Femur (tissue), 1 donor: ENCODE measurements at regions not wholly inside any gene's neighbourhood (a gene's known extent, or its start where the extent isn't known, plus 50 kb on each side); places are given as distances from the start of the nearest gene placed in this dataset.
"Not testable (repeated sequence)": the region's sequence is repeated elsewhere in the genome, so short reads cannot be mapped to it uniquely, and the experiment has no call there.

Source experiments
- DNase-seq: peaks from one replicate; pipeline ENCODE4 v3.0.0-alpha.2; 2017

DNA sequence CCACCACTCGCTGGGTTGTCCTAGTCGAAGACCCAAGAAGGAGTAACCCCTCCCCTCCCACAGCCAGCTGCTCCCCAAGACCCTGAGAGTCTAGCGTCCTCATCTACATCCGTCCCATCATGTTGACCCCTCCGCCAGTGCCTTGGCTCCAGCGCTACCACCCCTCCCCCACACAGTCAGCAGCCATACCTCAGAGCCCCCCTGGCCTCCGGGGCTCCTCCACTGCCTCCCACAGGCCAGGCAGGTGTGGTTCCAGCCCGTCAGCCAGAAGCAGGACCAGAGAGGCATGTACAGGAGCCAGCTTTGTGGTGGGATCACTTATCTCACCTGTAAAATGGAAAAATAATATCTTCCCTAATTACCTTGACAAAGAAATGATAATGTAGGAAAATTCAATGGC lies 51.5 kb upstream of the PHF21B start:
- DNase-seq: no peak

DNA sequence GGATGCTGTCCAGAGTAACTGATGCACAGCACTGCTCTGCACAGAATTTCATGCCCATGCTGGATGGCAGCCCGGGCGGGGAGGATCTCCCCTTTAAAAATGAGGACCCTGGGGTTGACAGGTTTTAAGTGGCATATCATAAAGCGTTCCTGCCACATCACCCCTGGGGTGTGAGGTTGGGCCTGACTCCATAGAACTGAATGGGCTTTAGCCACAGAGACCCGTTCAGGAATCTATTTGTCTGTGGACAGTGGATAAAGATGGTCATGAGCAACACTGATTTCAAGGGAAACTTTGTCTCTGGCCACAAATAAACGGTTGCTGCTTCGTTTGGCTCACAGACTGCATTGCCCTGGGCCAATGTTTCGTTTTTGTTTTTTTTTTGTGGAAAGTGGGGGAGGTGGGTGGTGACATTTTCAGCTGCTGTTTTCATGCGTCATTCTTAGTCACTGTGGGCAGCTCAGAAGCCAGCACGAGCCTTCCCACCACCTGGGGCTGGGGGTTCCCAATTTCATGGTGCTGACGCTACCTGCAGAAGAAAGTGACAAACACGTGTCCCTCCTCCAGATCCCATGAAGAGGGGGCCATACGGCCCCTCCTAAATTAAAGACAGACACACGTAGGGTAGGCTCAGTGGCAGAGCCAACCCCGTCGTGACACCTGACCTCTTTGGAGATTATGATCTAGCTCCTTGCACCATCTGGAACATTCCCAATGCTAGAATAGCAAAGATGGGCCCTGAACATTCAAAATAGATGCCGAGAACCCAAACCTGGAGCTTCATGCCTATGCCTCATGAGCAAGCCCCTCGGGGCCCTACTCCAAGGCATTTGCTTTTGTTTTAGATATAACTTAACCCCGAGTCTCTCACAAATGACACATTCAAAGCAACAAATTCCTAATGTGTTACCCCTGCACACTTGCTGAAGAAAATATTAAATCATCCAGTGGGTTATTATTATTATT lies 54.8 kb upstream of the PHF21B start:
- peak; percentile 30 for DNase-seq

DNA sequence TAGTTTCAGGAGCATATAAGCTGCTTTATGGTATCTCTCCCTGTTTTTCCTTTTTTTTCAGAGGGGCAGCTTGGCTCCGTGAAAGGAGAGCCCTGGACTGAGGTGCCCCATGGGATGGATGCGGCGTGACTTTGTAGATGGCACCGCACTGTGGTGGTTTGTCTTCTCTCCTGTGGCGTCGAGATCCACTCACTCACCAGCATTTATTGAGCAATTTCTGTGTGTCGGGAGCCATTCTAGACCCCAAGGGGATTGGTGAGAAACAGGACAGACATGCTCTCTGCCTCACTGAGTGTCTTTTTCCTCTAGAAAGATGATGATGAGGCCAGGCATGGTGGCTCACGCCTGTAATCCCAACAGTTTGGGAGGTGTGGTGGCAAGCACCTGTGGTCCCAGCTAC lies 55.9 kb upstream of the PHF21B start:
- DNase-seq: no peak

DNA sequence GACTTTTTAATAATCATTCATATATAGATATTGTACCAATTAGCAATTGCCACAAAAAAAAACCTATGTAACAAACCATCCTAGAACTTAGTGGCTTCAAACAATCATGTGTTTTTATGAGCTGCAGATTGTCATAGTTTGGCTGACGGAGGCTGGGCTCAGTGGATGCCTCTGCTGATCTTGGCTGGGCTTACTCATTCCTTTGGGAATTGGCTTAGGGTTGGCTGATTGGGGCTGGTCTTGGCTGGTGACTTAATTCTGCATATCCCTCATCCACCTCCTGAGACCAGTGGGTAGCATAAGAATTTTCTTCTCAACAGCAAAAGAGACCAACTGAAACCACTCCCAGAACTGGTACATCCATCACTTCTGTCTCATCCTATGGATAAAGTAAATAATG lies 57.9 kb upstream of the PHF21B start:
- DNase-seq: no peak

DNA sequence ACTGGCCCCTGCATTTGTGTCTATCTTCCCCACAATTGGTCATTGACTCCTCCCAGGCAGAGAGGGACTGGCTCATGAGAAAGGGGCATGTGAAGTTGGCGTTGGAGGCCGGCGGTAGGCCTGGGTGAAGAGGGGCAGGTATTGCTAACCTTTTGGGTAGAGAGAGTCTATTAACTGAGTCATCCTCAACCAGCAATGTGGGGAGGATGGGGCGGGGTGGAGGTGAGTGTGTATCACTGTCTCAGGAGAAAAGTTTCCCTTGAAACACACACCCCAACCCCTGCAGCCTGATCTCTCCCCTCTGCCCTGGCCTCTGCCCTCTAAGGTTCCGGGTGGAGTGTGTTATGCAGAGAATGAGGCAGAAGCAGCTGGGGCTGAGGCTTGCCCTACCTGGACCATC lies 60.1 kb upstream of the PHF21B start:
- no peak for DNase-seq

DNA sequence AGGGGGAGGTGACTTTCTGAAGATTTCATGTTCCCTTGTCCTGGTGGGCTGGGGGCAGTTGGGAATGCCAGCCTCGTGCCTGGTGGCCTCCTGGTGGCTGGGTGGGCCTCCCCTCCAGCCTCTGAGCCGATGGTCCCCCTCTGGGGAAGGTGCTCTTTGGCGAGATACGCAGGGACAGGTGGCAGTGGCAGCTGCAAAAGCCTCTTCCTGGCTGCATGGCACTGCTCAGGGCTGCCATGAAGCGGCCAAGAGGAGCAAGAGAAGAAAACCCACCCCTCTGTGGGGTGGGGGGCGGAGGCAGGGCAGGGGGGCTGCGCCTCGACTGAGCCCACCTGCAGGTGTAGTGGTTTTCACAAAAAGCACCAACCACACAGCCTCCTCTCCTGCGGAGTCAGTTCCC lies 61.8 kb upstream of the PHF21B start:
- no peak for DNase-seq

DNA sequence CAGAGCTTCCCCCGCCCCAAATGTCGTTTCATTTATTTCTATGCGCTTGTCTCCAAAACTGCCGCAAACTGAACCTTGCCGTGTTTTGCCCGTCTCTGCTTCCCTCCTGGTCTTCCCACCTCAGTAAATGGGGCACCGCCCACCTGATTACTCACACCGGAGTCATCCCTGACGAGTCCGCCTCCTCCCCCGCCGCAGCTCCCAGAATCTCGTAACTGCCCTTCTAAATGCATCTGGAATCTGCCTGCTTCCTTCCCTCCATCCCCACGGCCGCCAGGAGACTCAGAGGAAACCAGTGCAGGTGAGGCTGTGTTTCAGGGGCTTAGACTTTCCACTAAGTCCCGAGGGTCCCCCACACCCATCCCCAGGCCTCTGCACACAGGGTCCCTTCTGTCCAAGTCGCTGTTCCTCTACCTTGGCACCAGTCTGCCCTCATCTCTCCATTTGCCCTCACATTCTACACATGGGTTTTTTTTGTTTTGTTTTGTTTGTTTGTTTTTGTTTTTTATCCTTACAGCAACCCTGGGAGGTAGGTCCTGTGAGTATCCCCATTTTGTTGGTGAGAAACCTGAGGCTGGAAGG lies 62.6 kb upstream of the PHF21B start:
- DNase-seq: no peak

DNA sequence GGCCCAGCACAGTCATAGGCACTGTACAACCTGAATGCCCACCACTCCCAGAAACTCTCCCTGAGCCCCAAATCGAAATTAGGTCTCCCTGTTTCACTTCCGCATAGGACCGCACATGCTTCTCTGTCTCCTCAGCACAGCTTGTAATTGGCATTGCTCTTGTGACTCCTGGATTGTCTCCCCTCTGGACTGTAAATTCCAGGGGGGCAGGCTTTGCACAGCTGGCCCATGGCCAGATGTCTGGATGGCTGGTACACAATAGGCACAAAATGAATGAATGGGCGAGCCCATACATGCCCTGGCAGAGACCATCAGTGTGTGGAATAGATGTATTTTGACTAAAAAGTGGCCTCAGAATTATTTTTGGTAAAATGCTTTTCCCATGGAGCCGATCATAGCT lies 63.3 kb upstream of the PHF21B start:
- DNase-seq: no peak

DNA sequence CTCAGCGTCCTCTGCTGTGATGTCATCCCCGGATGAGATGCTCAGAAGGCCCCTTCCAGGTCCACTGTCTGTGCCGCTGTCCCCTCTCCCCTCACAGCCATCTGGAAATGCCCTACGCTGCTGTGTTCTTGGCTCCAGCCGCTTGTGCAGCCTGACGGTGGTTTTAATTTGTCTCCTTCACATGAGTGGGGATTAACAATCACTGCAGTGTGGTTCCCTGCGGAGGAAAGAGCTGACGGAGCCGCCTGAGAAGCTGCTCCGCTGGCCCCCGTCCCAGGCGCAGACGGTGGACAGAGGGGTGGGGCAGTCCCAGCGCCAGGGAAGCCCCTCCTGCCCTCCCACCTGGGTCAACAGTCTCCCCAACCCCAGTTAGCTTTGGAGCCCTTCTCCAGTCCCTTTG lies 67.5 kb upstream of the PHF21B start:
- DNase-seq: no peak

DNA sequence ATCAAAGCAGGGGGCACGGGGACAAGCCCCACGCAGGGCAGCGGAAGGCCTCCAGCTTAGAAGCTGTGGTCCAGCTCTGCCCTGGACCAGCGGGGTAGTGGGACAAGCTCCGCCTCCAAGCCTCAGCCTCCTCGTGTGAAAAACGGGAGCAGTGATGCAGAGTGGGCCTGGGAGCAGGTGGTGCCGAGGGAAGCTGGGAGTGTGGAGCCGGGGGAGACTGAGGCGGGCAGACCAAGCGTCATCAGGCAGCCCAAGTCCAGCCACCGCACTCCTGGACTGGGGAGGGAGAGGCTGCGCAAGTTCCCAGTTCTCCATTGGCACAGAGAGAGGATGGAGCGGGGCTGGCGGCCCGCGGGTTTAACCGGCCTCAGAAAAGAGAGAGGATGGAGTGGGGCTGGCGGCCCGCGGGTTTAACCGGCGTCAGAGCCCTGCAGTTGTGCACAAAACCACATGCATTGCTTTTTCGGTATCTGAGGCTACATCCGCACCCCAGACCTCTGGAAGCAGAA lies 68.1 kb upstream of the PHF21B start:
- DNase-seq: no peak

DNA sequence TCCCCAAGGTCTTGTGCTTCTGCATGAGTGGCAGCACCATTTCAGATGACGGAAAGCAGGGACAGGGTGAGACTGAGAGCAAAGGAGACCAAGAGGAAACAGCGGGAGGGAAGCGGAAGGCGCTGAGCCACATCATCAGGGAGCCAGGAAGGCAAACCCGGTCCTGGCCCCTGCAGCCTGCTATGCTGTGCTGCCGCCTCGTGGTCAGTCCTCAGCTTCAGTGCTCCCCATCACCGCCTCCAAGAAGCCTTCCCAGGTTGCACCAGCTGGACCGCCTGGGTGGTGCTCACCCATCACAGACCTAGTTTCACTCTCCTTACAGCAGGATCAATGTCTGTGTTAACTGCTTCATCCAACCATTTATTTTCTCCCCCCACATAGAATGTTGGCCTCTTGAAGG lies 73.0 kb upstream of the PHF21B start:
- no peak for DNase-seq

DNA sequence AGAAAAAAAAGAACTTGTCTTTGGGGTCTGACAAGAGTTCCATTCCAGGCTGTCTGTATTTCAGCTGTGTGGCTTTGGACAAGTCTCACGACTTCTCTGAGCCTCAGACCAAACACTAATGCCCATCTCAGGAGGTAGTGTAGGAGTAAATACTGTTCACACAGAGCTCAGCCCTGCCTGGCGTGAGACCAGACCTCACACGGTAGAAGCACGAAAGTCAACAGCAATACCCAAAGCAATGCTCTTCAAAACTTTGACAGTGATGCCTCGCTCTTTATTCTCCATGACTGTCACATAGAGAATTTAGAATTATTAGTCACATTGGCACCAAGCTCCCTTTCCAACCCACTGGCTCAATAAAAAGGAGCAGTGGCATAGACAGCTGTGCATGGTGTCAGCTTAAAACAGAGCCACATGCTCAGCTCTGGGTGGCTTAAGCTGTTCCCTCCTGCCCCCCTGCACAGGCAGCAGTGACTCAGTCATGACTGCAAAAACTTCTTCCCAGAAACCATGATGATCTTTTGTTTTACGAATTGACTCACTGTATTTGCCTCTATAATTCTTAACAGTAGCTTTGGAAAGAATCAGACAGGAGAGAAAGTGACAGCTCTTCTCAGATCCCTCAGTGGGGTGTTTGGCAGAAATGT lies 74.0 kb upstream of the PHF21B start:
- DNase-seq: no peak

DNA sequence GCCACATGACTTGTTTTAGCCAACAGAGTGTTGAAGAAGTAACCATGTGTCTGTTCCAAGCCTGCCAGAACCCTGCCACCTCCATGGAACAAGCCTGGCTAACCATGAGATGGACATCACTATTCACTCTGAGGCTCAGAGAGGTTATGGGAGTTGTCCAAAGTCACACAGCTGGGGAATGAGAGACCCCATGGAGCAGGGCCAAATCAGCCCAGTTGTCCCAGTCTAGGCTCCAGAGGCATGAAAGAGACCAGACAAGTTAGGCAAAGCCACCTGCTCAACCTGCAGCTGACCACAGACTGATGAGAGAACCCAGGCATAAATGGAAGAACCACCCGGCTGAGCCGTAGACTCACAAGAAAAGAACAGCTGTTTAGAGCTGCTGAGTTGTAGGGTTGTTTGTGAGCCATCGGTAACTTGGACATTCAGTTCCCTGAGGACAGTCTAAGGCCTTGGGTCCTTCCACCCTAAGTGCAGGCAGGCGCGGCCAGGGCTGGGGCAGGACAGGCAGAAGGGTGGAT lies 74.7 kb upstream of the PHF21B start:
- DNase-seq: no peak

DNA sequence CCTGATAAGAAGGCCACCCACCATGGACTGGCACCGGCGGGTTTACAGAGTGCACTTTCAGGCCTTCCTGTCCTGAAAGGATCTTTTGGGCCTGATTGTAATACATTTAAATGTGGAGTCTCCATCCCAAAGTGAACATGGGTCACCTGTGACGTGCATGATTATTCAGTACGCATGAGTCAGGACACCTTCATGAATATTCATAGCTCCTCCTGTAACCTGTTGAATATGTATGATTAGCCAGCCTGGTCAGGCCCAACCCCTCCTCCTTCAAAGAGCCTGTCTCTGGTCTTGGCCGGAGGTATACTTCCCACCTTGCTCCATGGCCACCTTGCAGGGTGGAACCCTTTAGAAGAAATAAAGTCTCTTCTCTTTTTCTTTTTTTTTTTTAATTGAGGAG lies 75.9 kb upstream of the NUP50 start:
- DNase-seq: no peak

DNA sequence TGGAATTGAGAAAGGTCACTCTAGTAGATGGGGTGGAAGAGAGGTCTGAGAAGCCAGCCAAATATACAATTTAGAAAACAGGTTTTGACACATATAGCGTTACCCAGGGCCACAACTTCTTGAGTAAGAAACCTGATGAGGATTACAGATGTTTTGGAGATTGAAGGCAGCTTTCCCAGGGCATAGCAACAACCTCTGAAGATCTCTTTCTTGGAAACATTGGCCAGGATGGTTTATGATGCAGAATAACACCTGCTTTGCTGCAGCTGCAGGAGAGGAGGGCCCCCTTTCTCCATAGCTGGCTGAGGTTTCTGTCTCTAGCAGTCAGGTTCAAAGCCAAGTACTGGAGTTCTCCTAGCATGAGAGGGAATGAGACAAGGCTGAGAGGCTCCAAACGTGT lies 75.1 kb upstream of the NUP50 start:
- no peak for DNase-seq

DNA sequence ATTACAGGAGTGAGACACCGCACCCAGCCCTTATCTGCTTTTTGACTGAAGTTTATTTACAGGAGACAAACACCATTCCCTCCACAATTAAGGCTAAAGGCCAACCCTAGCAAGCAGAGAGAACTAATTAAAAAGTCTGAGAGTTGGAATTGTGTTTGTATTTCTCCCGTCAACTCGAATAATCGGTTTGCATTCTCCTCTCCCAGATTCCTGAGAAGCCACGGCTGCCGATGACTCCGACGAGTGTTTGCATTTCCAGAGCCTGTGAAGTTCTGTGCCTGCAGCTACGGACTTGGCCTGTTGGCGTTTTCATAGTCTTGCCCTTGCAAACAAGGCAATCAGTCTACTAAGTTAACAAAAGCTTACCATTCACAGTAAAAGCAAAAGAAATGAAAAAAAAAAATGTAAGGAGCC lies 73.2 kb upstream of the NUP50 start:
- DNase-seq: no peak

DNA sequence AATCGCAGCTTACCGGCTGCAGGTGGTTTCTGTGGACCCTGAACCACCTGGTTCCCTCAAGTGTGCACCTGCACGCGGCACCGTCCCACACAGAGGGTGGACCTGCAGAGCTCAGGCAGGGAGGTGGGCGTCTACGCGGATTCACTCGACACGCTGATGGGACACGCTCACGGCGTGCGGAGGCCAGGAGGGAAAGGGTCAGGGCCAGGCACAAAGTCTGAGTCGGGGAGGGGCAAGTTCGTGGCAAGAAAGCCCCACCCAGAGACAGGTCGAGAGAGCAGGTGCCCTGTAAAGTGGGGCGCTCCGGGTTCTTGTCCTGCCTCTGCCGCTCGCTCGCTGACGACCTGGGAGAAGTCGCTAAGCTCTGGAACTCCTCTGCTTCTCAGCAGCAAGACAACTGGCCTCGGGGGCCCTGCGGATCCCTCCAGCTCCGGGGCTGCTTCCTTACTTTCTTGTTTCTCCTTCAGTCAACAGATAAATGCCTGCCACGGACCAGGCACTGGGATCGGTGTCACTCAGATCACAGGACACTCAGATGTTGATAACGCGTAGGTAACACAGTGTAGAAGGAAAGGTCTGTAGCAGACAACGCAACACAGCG lies 72.4 kb upstream of the NUP50 start:
- DNase-seq: no peak

DNA sequence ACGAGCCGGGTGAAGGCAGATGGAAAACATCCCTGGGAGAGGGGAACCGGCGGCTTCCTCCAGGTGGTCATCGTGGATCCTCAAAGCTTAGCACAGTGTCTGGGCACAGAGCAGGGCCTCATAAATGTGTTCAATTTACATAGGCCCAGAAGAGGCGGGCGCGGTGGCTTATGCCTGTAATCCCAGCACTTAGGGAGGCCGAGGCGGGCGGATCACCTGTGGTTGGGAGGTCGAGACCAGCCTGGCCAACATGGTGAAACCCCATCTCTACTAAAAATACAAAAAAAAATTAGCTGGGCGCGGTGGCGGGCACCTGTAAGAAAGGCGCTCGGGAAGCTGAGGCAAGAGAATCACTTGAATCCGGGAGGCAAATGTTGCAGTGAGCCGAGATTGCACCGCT lies 71.8 kb upstream of the NUP50 start:
- not testable (repeated sequence) for DNase-seq

DNA sequence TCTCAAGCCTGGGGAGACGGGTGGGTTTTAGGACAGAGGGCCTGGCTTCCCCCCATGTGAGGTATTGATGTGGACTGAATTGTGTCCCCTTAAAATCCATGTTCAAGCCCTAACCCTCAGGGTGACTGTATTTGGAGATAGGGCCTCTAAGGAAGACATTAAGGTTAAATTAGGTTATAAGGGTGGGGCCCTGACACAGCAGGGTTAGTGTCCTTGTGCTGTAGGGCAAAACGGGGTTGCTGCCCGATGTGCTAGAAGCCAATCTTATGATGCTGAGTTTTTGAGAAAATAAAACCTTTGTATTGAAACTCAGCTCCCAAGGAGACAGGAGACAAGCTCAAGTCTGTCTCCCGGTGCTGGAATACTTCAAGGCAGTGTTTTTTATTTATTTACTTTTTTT lies 71.1 kb upstream of the NUP50 start:
- no peak for DNase-seq

DNA sequence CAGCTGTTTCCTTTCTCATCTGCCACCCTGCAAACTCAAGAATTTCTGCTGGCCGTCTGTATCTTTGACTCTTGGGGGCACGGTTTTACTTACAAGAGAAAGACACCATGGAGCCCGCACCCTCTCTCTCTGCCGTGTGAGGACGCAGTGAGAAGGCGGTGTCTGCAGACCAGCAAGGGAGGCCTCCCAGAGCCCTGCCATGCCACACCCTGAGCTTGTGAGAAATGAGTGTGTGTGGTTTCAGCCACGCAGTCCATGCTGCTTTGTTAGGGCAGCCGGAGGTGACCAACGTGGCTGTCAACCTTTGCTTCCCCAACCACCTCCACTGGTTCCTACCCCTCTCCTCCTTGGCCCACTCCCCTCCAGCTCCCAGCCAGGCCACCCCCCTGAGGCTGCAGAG lies 70.1 kb upstream of the NUP50 start:
- no peak for DNase-seq

DNA sequence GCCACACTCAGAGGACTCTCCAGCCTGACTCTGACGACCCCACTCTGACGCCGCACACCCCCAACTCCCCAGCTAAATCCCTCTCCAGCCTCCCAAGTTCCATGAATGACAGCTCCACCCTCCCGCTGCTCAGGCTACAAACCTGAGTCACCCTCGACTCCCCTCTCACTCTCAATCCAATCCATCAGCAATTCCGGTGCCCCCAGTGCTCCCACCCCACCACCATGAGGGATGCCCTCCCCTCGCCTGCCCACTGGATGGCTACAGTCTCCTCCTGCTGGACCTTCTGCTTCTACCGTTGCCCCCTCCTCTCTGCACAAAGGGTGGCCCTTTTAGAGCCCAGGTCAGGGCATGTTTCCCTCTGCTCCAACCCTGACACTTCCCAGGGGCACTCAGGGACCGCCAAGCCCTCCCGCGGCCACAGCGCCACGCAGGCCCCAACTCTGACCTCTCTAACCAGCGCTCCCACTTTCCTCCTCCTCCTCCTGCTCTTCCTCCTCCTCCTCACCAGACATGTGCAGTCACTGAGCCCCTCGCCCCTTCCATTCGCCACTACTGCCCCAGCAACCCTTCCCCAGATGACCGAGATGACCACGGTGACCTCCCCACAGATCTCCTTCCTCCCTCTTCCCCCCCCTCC lies 69.5 kb upstream of the NUP50 start:
- DNase-seq: no peak

DNA sequence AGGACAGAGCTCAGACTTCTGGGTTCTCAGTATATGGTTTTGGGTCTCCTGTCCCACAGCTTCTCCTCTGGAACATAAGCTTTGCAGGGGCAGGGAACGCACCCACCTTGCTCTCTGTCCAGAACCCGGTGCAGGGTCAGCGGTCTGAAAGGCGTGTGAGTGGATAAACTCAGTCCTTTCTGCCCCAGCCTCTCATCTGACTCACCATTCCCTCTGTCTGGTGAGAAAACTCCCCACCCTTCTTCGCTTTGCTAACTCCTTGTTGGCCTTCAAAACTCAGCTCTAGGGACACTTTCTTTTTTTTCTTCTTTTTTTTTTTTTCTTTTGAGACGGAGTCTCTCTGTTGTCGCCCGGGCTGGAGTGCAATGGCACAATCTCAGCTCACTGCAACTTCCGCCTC lies 68.9 kb upstream of the NUP50 start:
- DNase-seq: no peak
